LoVo (cell line): ENCODE measurements at regions not wholly inside any gene's neighbourhood (a gene's known extent, or its start where the extent isn't known, plus 50 kb on each side); places are given as distances from the start of the nearest gene placed in this dataset.
"Not testable (repeated sequence)": the region's sequence is repeated elsewhere in the genome, so short reads cannot be mapped to it uniquely, and the experiment has no call there.

ENCODE experiments used
- DNase-seq: peaks from one replicate; pipeline ENCODE4 v3.0.0-alpha.2; 2016; ENCODE audit warnings: low spot score

DNA sequence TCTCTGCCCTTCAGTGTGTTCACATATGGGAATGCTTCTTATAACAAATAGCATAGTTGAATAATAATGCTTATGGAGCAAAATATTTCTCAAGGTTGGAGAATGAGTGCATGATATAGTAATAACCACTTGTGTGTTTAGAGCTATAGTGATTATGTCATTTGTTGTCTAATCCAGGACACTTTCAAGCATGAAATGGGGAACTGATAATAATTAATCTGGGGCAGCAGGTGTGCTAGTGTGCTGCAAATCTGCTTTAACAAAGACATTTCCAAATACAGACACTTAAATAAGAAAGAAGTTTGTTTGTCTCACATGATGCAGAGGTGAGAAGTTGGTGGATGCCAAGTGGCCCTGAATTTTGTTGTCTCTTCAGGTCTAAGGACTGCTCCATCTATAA, 579.3 kb upstream of the GRM7 start:
- no peak for DNase-seq

DNA sequence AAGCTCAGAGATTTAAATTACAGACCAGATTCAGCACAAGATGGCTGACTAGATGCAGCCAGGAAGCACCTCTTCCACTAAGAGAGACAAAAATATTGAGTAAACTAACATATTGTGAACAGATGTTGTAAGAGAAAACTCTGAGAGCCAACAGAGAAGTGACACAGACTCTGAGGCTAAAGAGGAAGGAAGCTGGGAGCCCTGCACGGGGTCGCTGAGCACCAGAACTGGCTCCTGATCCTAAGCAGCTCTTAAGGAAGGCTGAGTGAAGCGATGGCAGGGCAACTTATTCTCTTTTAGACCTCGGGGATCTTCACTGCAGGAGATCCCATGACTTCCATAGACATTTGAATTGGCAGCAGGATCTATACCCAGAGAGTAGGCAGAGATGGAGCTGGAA, 578.0 kb upstream of the GRM7 start:
- DNase-seq = no peak

- no peak for DNase-seq
These were observed 573.6 kb upstream of the GRM7 start for GRCh38 chr3:6287088-6287875.

- no peak for DNase-seq
These were observed 559.3 kb upstream of the GRM7 start for GRCh38 chr3:6301626-6302025.

DNA sequence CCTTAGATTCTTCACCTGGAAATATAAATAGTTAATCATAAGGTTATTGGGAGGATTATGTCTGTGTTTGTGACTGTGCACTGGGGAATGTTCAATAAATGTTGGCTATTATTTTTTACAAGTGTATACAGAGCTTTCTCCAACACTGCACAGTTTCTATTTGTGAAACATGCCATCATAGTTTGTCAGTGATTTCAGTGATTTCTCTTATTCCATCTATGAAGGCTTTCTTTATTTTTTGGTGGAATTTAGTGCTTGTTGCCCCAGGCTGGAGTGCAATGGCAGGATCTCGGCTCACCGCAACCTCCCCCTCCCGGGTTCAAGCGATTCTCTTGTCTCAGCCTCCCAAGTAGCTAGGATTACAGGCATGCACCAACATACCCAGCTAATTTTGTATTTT, 545.0 kb upstream of the GRM7 start:
- DNase-seq = no peak

GRCh38 chr3:6321999-6322398, 538.9 kb upstream of the GRM7 start:
- DNase-seq = no peak

DNA sequence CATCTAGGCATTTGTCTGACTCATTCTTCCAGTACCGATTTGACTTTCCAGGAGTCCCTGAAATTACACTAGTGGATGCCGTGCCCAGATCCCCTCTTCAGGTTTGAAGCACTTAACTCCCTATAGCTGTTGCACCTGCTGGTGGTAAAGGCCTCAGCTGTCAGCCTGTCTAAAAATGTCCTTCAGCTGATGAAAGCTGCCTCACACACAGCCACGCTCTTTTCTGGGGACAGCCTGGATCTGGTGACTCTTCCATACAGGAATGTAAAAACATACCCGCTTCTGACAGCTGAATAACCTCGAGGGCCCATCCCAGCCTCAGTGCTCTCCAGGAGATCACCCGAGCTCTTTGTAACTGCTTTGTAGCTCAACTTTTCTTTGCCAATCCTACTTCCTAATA, 534.1 kb upstream of the GRM7 start:
- no peak for DNase-seq

GRCh38 chr3:6340980-6341325, 520.0 kb upstream of the GRM7 start:
- DNase-seq = not testable (repeated sequence)

DNA sequence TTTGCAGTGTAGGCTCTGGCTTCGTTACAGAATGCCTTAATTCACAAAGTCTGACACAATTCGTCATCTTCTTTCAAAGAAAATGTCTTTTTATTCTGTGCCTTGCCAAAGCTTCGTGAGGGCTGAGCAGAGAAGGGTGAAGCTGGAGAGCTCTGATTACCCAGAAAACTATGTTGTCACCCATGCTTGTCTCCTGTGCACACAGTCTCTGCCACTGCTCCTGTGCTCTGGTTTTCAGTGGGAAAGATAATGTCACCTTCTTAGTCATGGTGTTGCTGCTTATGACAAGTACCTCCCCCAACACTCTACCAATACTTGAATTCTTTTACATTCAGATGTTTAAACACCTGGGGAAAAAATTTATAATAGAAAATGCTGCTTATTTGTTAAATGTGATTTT, 509.2 kb upstream of the GRM7 start:
- DNase-seq = no peak

- DNase-seq = no peak
These were observed 506.3 kb upstream of the GRM7 start for GRCh38 chr3:6354653-6355052.

DNA sequence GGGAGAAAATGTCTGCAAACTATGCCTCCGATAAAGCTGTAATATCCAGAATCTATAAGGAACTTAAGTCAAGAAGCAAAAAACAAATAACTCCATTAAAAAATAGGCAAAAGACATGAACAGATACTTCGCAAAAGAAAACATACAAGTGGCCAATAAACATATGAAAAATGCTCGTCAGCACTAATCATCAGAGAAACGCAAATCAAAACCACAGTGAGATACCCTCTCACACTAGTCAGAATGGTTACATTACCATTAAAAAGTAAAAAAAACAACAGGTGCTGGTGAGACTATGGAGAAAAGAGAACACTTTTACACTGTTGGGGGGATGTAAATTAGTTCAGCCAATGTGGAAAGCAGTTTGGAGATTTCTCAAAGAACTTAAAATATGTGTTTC, 498.5 kb upstream of the GRM7 start:
- no peak for DNase-seq

DNA sequence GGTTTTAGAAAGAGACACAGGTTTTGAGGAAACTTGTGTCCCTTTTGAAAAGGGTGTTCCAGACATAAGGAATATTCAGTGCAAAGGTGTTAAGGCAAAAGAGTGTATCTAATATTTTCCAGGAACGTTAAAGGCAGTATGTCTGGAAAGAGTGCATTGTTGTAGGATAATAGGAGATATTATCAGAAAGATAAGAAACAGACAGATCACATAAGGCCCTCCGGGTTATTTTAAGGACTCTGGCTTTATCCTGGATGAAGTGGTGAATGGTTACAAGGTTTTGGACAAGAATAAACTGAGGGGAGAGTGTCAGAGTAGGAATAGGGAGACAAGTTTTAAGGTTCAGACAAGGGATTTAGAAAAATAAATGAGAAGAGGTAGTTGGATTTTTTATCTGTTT, 493.7 kb upstream of the GRM7 start:
- no peak for DNase-seq

GRCh38 chr3:6392123-6392522, 468.8 kb upstream of the GRM7 start:
- no peak for DNase-seq

- no peak for DNase-seq
These were observed 466.0 kb upstream of the GRM7 start for GRCh38 chr3:6394944-6395343.

- no peak for DNase-seq
These were observed 464.3 kb upstream of the GRM7 start for GRCh38 chr3:6396631-6397030.

- not testable (repeated sequence) for DNase-seq
These were observed 458.2 kb upstream of the GRM7 start for GRCh38 chr3:6402666-6403065.

- DNase-seq = not testable (repeated sequence)
These were observed 454.0 kb upstream of the GRM7 start for GRCh38 chr3:6406923-6407322.

DNA sequence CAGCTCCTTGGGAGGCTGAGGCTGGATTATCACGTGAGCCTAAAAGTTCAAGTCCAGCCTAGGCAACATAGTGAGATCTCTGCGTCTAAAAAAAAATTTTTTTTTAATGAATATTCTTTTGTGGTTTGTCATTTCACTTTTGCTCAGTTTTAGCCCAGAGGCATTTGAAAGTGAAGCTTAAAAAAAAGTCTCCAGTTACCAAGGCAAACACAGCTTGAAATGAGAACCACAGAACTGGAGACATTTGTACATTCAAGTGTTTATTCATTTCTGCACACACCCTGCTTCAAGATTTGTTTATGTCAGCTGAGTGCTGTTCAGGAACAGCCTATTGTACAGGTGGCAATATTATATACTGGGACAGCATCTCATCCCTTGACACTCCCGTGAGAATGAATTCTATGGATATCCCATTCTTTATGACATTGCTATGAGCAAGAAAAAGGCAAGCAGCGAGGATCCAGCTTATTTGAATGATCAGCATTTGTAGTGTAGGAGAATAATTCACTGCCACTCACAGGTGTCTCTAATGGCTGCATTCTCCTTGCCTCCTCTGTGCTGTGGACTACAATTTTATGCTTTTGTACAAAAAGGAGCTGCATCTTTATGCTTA, 444.8 kb upstream of the GRM7 start:
- no peak for DNase-seq

DNA sequence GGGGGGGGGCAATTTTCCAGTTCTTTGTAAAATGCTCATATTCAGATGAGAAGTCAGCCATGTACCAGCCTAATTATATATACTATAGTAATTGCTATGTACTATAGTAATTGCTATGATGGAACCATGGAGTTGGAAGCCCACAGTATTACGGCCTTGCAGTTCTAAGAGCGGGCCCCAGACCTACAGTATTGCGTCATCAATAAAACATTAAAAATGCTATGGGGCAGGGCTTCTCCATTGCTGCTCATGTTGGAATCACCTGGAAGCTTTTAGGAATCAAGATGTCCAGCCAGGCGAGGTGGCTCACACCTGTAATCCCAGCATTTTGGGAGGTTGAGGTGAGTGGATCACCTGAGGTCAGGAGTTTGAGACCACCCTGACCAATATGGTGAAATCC, 443.7 kb upstream of the GRM7 start:
- DNase-seq = no peak

GRCh38 chr3:6418485-6418884, 442.4 kb upstream of the GRM7 start:
- no peak for DNase-seq

DNA sequence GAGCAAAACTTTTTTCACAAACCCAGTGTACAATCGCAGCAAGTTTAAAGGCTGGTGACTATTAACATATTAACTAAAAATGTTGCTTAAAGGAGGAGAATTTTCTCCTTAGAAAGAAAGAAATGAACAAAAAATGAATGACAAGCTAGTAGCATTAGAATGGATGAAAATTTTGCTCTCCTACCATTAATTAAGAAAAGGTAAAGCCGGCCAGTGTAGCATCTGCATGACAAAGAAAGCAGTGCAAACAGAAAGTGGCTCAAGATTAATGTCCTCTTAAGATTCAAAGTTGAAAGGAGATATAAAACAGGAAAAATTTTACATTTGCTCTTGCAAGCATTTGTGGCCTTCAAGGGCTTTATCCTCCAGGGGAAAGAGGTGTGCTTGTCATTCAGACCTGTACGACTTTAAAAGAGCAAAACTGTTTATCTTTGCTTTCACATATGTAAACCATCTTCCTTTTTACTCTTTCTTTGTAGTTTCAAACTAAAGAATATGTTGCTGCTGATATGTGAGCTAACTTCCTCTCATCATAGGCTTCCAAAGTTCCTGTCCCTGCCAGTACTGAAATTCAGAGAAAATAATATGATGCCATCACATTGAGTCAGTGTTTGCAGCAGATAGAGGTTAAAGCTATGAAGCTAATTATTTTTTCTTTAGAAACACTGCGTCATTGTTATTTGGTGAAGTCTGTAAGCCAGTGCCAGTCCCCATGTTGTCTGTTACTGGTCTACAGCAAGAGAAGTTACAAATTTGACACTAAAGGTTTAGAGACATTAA, 439.1 kb upstream of the GRM7 start:
- DNase-seq = no peak

- no peak for DNase-seq
These were observed 435.6 kb upstream of the GRM7 start for GRCh38 chr3:6425289-6425820.

DNA sequence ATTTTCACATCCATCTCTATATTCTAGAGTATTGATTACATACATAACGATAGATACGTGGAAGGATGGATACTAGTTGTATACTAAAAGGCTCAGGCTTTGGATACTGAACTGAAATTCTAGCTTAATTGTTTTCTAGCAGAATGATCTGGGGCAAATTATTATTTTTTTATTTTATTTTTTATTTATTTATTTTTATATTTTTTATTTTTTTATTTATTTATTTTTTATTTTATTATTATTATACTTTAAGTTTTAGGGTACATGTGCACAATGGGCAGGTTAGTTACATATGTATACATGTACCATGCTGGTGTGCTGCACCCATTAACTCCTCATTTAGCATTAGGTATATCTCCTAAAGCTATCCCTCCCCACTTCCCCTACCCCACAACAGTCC, 432.6 kb upstream of the GRM7 start:
- DNase-seq = not testable (repeated sequence)
